GM21528 (cell line): ENCODE measurements at regions not wholly inside any gene's neighbourhood (a gene's known extent, or its start where the extent isn't known, plus 50 kb on each side); places are given as distances from the start of the nearest gene placed in this dataset.
A peak's percentile ranks its signal among the peaks of the same experiment; 100 is the strongest.

Experiments
- ATAC-seq: cut with Tn5 transposase; IDR thresholded peaks from one replicate; pipeline ENCODE4 v1.9.1; 2021; ENCODE audit warnings: mild to moderate bottlenecking, moderate library complexity; ENCODE audit not compliant: unreplicated experiment, low FRiP score

DNA sequence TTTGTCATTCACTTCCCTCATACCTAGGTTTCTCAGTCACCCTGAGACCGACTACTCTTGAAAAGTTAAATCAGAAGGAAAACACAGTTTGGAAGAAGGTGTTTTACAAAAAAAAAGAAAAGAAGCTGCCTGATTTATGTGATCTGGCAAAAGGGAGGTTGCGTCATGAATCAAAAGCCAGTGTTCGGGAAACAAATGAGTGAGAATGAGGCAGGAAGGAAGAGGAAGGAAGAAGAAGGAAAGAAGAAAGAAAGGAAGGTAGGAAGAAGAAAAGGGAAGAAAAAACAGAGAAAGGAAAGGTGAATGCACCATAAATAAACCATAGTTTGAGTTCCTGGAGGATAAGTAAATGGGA lies 314.6 kb downstream of the BLID start:
- no peak for ATAC-seq

DNA sequence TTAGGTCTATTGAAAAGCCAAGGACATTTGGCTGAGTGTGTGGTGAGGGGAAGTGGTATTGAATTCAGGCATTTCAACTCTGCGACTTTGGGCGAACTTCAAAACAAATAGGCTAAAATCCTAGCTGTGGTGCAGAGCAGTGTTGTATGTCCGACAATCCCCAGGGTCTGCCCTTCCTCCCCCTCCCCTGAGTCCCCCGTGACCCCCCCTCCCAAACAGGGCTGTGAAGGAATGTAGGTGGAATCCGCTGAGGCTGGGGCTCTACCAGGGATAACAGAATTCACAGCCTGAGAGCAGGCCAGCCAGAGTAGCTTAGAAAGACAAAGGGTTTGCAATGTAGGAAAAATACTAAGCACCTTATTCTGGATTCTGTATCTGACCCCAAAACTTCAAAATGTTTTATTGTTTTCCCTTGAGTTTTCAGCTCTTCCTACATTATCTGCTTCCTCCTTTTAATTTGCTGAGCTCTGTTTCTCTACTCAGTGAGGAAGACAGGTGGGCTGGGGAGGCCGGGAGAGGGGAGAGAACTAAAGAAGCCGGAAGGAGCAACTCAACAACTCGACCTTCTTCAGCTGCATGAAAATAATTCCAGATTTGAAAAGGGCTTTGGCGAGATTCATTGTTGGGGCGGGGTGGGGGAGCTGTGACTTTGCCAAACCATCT lies 315.2 kb downstream of the BLID start:
- ATAC-seq = no peak

DNA sequence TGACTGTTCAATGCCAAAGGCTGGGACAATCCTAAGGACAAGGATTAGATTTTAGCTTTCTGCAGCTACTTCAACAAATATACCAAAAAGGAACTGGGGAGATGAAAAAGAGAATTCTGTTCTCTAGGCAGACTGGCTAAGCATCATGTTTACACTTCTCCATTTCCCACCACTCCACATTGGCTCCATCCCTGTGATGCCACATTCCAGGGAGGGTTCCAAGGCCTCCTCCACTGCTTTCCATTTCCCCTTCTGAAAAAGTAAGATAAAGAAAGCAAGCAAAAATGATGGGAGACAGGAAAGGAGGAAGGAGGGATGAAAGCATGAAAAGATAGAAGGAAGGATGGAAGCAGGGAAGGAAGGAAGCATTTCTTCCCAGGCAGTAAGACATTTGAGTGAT lies 315.8 kb downstream of the BLID start:
- ATAC-seq = no peak

DNA sequence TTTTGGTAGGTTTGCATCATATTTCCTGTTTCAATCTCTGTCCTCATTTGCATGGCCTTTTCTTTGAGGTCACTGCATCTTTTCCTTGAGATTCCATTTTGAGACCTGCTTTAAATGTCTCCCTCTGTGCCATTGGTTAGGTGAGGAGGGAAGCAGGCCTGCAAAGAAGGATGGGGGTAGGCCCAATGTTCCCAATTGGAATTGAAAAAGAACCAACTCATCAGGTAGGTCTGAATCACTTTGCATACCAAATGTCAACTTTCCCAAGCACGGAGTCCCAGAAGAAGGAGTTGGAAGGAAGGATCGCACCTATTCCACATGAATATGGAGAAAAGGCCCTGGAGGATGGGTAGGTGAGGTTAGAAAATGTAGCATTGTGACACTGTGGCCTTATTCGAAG lies 318.5 kb downstream of the BLID start:
- no peak for ATAC-seq

DNA sequence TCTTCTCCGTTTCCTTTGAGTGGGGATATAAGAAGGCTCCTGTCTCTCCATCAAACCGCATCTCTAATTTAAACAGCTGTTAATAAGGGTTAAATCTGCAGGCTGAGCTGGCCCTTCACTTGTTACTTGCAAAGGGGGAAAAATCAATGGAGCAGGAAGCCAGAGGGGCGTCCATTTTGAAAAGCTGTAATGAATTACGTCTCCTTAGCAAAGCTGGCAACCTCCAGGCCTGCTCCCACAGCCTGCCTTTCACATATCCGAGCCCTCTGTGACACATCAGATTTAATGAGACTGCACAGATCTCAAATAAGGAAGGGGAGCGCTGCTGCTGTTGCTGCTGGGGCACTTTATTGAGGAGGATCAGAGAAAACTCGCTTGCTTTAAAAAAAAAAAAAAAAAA lies 320.8 kb downstream of the BLID start:
- no peak for ATAC-seq

DNA sequence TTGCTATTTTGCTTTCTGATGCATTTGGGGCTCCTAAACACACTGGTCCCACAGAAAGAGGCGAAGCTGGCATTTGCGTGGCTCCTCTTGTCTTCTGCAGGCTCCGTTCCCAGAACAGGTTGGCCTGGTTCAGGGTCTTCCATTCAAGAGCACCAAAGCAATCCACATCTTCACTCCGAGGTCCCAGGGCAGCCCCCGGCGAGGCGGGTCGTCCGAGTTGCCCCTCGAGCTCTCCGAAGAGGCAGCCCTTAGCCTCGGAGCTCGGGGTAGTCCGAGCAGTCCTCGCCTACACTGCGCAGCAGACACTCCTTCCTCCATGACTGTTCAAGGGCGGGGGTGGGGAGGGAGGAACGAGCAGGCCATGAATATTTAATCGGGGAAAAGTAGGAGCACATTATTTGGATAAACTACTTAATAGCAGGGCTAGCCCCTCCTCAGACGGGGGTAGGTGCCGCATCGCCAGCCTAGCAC lies 321.3 kb downstream of the BLID start:
- no peak for ATAC-seq

DNA sequence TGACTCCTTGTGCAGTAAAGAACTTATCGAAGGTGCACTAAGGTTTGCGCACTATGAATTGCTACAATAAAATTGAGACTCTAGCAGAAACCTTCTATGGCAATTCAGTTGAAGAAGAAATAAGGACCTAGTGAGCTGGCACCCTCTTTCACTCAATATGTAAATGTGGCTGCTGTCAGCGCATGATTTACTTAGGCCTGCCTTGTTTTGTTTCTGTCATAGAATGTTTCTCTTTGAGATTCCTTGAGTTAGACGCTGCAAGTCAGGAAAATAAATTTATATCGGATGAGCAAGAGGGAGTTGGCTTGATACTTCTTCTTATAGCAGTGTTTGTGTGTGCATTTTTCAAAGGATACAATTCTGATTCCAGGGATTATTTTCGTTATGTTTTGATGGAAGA lies 322.1 kb downstream of the BLID start:
- ATAC-seq = no peak

DNA sequence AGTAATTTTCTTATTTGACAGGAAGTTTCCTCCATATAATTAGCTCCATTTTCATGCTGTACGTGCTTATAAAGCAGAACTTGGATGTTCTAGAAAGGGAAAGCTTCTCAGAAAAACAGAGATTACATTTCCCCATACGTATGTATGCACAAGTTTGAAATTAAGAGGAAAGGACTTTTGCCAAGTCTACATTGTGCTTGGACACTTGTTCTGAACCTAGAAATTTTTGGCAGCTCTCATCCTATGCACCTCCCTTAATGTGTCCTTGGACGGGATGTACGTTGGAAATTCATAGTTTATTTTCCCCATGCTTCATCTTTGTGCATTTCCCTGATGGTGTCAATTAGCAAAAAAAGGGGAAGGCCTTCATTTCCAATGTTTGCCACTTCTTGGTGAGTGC lies 322.7 kb downstream of the BLID start:
- no peak for ATAC-seq

DNA sequence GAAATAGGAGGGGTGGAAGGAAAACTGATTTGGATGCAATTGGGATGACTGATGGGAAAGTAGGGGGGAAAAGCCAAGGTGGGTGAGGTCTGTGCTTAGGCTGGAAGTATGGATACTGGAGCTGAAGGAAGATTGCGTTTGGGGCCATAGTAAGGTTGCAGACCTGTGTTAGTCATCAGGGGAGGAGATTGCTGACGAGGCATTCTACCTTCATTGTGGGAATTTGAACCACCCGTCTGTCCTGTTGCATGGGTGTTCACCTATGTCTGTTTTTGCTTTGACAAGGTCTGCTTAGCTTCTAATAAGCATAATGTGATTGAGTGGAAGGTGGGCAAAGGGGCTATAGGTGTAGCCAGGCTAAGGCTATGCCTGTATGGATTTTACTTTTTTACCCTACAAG lies 323.8 kb downstream of the BLID start:
- no peak for ATAC-seq

DNA sequence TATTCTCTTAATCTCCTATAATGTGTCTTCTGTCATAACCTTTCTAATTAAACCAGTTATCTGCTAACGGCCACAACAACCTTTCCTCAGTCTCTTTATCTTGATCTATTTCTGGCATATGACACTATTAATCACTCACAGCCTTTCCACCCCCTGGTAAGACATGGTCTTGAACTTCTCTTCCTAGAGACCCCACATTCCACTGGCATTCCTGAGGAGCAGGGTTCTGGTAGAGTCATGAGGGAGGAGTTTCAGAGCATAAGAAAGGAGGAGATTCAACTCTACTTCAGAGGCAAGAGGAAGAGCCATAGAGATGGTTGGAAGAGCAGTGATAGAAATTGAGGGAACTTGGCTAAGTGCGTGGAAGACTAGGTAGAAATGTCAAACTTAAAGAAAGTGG lies 325.6 kb downstream of the BLID start:
- no peak for ATAC-seq

DNA sequence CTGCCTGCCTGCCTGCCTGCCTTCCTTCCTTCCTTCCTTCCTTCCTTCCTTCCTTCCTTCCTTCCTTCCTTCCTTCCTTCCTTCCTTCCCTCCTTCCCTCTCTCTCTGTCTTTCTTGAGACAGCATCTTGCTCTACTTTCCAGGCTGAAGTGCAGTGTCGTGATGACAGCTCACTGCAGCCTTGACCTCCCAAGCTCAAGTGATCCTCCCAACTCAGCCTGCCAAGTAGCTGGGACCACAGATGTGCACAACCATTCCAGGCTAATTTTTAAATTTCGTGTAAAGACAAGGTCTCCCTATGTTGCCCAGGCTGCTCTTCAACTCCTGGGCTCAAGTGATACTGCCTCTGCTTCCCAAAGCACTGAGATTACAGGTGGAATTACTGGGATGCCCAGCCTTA lies 328.2 kb upstream of the SORL1-AS1 start:
- ATAC-seq = no peak

DNA sequence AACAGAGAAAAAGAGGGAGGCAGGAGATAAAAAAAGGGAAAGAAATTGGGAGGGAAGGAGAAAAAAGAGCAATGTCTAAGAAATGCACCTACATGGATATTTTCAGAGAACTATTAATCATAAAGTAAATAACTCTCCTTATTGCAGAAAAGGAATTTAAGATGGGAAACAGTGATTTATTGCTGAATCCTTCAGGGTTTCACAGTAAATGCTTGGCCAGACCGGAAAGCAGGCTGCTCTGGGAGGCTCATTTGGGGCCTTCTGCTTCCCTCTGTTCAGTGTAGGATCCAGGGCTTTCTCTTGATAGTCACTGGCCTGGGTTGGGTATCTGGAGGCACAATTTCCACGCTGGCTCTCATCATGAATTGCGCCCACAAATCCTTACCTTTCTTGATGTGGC lies 324.3 kb upstream of the SORL1-AS1 start:
- ATAC-seq = no peak

DNA sequence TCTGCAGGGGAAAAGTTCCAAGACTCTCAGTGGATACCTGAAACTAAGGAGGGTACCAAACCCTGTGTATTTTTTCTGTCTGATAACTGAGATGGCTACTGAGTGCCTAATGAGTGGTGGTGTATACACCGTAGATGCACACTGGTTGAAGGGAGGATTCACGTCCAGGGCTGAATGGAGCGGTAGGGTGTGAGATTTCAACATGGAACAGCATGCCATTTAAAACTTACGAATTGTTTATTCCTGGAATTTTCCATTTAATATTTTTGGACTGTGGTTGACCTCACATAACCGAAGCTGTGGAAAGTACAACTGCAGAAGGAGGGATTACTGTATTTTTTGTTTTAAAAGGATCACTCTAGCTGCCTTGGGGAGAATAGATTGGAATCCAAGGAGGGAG lies 322.5 kb upstream of the SORL1-AS1 start:
- ATAC-seq = no peak

DNA sequence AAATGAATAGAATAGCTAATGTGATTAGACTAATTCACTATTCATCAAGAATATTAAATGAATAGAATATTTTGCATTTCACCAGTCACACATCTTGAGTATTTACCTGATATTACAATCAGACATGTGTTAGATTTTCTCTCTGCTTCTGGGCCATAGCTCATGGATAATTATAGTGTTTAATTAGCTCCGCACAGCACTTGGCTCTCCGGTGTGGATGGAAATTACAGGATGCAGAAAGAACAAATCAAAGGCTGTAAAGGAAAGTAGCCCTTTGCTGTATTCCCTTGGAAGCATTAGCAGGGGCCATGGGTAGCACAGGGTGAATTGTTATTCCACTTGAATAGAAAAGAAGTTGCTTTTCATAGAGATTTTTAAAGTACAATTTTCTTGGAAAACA lies 320.3 kb upstream of the SORL1-AS1 start:
- ATAC-seq = no peak

DNA sequence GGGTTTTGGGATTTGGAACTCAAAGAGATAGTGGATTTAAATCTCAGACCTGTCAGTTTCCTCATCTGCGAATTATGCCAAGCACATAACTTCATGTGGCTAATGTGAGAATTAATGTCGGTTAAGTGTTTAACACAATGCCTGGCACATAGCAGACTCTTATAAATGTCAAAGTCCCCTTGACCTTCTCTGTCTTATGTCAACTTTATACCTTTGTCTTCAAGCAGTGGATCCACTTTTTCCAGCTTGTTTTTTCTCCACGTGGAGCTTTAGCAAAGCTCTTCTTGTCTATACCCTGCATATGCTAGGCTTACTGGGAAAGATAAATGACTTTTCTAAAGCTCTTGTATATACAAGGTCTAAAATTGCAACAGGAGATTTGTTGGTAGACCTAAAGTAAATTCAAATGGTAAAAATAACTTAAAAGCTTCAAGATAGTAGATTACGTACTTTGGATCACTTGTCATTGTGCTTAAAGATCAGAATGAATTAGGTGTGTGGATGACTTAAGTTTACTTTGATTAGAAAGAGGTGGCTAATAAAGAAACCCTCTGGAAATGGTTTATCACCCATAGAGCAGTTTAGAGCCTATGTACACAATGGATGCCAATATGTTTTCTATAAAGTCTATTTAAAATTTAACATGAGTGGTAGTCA lies 318.3 kb upstream of the SORL1-AS1 start:
- no peak for ATAC-seq

DNA sequence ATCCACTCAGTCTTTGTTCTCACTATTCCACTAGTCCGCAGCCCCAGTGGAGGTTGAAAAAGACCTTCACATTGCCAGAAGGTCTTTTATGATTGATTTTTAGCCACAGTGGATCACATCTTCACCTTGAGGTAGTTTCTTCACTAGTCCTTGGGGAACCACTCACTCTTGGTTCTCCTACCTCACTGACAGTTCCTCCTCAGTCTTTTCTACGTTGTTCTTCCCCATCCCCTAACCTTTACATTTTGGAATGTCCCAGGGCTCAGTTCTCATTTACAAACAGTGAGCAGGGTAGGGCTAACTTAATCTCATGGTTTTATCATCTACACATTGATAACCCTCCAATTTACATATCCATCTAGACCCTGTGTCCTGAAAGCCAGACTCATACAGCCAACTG lies 316.4 kb upstream of the SORL1-AS1 start:
- ATAC-seq = no peak

DNA sequence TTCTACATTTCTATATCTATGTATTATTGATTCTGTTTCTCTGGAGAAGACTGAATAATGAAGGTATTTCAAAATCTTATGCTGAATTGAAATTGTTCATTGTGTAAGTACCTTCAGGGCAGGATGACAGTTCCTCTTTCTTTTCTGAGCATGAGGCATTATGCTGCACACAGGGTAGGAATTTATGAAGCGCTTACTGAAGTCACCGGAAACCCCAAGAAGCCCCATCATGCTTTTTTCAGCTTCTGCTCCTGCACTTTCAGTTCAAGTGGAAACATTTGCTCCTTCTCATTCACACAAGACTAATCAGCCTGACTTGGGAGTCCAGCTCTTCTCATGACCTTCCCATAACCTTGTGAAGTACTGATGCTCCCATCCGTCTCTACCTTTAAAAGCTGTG lies 314.7 kb upstream of the SORL1-AS1 start:
- peak; percentile 89 for ATAC-seq

DNA sequence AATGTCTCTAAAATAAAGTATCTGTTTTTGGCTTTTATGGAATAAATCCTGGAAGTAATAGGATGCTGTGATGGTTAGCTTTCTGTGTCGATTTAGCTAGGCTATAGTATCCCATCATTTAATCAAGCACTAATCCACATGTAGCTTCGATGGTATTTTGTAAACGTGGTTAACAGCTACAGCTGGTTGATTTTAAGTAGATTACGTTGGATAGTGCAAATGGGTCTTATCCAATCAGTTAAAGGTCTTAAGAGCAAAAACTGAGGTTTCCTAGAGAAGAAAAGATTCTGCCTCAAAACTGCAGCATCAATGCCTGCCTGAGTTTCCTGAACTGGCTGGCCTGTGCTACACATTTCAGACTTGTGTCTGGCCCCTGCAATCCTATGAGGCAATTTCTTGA lies 314.2 kb upstream of the SORL1-AS1 start:
- peak; percentile 22 for ATAC-seq

DNA sequence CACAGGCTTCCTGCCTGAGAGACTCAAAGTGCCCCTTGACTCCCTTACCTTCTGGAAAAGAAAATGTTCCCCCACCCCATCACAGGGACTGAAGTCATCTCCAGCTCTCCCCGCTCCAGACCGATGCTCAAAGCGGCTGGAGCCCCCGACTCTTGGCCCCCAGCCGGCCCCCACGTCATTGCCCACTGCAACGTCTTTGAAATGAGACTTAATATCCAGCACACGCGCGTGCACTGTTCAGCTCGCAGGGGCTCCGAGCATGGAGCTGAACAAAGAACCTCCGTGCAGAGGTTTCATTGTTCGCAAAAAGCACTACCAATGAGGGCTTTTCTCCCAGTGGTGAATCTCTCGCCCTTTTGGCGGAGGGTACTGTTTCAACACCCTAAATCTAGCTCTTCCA lies 313.4 kb upstream of the SORL1-AS1 start:
- ATAC-seq = no peak

DNA sequence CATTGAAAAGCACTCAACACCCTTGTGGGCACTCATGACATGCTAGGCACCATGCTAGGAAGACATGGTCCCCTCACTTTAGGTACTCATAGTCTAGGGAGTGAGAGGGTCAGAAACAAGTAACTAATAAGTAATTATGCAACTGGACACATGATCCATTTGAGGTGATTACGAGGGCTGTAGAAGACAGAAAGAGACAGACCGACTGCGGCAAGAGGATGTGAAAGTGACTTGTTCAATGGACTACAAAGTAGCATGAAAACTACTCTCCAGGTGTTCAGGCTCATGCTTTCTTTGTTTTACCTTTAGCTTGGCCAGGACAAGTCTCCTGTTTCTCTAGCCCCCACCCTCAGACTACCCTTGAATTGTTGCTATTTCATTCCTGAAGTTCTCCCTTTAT lies 310.8 kb upstream of the SORL1-AS1 start:
- ATAC-seq = peak; percentile 72

DNA sequence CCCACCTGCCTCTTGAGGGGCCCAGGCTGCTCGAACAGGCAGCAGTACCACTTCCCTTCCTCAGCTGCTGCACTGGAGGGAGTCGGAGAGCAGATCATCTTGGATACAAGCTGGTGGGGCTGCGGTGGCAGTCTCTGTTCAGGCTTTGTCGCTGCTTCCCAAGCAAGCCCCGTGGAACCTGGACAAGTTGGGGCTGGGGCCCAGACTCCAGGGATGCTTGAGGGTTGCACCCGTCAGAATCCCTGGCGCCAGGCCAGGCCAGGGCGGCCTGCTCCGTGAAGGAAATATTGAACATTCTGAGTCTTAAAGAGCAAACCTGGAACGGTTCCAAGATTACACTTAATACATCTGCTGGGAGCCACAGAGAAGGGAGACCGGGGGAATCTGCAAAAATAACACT lies 310.1 kb upstream of the SORL1-AS1 start:
- ATAC-seq = no peak

DNA sequence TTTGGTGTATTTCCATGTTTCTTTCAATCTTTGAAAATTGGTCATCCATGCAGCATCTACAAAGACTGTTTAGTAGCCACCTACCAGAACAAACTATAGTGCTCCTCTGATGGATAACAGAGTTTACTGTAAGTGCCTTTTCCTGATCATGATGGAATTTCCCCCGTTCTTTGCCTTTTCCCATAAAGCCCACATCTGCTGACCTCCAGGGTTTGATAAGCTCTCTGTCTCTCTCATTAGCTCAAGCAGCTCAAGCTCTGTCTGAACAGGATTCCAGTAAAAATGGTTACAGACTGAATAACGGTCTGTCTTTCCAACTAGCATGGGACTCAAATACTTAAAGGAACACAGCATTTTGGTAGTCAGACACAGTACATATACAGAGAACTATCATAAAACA lies 308.4 kb upstream of the SORL1-AS1 start:
- ATAC-seq = no peak
